GM18502 (cell line): ENCODE measurements at regions not wholly inside any gene's neighbourhood (a gene's known extent, or its start where the extent isn't known, plus 50 kb on each side); places are given as distances from the start of the nearest gene placed in this dataset.

Experiments
- ATAC-seq: cut with Tn5 transposase; IDR thresholded peaks from one replicate; pipeline ENCODE4 v1.9.1; 2021; ENCODE audit warnings: mild to moderate bottlenecking; ENCODE audit not compliant: unreplicated experiment, poor library complexity

GRCh38 chr12:19848421-19848820 is 409.1 kb downstream of the AEBP2 start:
- ATAC-seq: no peak

- ATAC-seq: no peak
These were observed 409.9 kb downstream of the AEBP2 start for GRCh38 chr12:19849208-19849607.

GRCh38 chr12:19850346-19851065 is 411.2 kb downstream of the AEBP2 start:
- ATAC-seq: no peak

GRCh38 chr12:19852100-19852855 is 413.0 kb downstream of the AEBP2 start:
- no peak for ATAC-seq

- no peak for ATAC-seq
These were observed 416.6 kb downstream of the AEBP2 start for GRCh38 chr12:19855851-19856250.

GRCh38 chr12:19856389-19856788 is 417.1 kb downstream of the AEBP2 start:
- ATAC-seq: no peak

- no peak for ATAC-seq
These were observed 417.9 kb downstream of the AEBP2 start for GRCh38 chr12:19857204-19857603.

- no peak for ATAC-seq
These were observed 427.9 kb downstream of the AEBP2 start for GRCh38 chr12:19867151-19867550.

DNA sequence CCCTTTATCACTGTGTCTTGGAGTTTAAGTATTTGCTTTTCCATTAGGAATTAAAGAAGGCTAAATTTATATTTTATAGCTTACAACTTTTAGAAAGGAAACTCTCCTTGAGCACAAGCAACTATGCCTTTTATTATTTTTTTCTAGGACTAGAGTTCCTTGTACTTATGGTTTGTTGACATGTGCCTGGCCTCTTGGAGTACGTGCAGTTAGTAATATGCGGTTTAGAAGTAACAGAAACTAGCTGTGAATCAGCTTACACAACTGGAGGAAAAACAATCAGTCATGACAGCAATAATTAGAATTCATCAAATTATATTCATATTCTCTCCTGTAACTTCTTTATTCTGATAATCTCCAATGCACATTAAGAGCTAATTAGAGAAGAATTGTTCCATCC is 428.7 kb downstream of the AEBP2 start:
- ATAC-seq: no peak

DNA sequence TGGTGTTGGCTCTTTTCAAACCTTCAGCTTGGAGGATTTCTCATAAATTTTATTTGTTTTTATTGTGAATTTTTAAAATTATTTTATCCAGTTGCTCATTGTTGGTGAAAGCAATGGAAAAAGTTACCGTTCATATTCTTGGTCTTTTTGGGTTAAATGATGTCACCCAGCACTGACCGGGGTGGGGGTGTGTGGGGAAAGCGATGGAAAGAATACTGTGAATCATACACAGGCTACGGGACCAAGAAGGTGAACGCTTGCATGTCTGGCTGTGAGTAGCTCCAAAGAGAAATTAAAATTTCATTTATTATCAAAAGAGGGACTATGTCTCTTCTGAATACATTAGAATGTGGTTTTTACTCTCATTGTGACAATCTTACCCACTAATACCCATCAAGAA is 430.1 kb downstream of the AEBP2 start:
- ATAC-seq: no peak

DNA sequence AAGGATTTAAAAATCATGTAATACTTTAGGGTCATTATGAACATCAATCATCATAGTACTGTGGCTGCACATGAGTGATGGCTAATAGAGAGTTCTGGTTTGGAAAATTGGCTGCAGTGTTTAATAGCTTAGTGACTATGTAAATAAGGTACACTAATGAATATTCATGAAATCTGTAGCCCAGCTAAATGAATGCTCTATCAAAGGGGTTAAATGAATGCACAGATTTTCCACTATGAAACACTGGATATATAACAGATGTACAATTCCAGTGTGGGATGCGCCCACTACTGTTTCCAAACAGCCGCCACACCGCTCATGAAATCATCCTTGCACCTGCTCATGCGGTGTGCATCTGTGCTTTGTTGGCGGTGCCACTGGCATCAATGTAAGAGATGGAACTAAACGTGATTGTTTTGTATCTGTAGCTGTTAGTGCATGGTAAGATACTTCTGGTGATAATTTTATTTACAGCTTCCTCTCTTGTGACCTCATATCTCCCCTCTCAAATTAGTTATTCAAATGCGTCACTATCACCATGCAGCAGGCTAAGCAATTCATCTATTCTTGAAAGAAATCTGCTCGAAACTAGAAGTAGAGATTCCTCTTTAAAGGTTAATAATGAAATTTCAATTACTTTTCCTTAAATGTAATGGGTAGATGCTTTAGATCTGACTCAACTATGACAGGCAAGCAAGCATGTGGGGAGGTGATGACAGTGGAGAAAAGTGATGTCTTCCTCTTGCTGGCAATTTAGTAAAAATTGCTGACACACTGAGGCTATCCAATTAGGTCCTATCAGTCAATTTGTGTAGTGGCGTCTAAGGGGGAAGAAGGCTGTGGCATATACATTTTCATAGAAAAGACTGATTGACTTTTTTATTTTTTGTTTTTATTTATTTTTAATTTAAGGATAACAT is 433.6 kb downstream of the AEBP2 start:
- ATAC-seq: no peak

DNA sequence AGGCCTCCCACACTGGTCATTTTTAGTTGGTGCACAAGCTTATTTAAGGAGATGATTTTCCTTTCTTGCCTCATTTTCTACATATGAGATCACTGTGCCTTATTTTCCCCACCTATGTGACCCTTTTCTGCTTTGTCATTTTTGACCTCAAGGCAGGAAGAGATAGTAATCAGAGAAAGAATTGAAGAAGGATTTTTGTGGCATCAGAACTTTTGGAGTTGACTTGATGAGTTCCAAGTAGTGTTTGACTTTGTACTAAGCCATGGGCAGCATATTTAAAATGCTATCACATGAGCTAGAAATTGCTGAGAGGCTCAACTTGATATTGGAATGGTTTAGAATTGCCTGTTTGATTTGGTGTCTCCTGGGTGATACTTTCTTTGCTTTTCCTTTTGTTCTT is 440.8 kb downstream of the AEBP2 start:
- no peak for ATAC-seq

- ATAC-seq: no peak
These were observed 441.4 kb downstream of the AEBP2 start for GRCh38 chr12:19880721-19881120.

DNA sequence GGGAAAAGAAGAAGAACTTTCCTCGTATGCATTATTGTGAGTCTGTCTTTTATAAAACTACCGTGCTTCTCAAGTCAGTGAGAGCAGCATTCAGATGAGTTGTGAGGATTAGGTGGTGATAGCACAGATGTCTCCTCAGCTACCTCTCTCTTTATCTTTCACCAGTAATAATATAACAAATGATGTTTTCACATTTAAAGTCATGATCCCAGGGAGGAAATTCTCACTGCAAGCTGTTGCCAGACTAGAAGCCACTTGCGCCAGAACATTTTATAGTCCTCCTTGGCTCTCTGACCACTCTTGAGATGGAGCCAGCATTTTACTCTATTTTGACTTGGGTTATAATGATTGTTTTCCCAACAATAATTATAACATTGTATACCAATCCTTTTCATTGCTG is 443.1 kb downstream of the AEBP2 start:
- ATAC-seq: no peak

- ATAC-seq: no peak
These were observed 444.8 kb downstream of the AEBP2 start for GRCh38 chr12:19884021-19884492.

DNA sequence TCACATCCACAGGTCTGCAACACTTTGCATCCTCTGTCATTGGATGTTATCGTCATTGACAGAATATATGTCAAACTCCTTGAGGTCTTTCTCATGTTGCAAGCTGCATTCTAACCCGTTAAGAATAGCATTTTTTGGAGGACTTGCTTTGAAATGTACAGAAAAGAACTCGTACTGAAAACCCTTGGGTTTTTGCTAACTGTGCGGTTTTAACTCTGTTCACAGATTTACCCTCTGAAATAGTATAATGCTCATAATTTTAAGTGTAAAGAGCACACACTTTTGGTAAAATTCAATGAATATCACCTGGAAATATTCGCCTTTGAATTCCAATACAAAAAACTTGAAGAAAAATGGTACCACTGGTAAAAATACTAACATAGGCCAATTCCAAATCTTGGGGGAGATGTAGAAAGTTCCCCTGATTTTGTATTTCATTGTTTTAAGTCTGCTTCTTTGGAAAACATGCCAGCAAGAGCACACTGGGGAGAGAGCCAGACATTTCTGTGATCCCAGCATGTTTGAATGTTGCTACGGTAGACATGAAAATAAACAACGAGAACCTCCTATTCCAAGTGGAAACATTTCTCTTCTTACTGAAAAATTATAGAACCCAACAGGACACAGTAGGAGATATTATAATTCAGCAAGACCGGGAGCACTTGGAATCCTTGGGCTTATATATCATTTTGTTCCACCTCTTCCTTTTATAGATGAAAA is 446.0 kb downstream of the AEBP2 start:
- ATAC-seq: no peak

GRCh38 chr12:19886065-19886464 is 446.8 kb downstream of the AEBP2 start:
- ATAC-seq: no peak

DNA sequence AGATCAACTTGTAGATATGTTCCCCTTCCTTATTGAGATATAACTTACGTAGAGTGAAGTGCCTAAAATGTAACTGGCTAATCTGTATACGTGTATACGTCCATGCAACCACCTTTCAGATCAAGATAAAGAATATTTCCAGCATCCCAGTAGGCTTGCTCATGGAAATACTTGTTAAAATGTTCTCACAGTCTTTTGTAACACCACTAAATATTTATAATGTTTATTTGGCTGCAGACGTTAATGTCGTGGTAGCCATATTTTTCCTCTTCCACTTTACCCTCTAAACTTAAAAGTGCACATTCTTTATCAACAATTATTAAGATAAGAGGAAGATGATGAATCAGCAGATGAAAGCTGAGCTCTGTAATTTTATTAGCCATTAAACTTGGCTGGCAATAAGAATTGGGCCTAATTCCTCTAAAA is 447.4 kb downstream of the AEBP2 start:
- no peak for ATAC-seq

DNA sequence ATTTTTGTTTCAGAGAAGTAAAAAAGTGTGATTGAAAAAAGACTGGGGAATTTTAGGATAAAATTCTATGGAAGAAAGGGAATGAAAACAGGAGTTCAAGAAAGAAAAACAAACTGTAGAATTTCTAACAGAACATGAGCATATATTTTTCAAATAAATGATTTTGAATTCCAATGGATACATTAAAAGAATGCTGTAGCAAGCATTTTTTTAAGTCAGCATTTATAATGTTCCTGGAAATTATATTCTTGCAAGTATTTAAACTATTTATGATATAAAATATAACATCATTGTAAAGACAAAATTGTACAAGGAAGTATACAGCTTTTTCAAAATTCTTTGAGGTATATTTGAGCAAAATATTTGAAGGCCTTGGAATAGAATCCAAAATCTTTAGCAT is 450.7 kb downstream of the AEBP2 start:
- no peak for ATAC-seq

GRCh38 chr12:19891936-19892591 is 452.8 kb downstream of the AEBP2 start:
- ATAC-seq: no peak
